HG02763 (cell line): ENCODE measurements at regions not wholly inside any gene's neighbourhood (a gene's known extent, or its start where the extent isn't known, plus 50 kb on each side); places are given as distances from the start of the nearest gene placed in this dataset.
"Not testable (repeated sequence)": the region's sequence is repeated elsewhere in the genome, so short reads cannot be mapped to it uniquely, and the experiment has no call there.

ENCODE experiments used
- ATAC-seq: cut with Tn5 transposase; IDR thresholded peaks from one replicate; pipeline ENCODE4 v1.9.1; 2021; ENCODE audit warnings: mild to moderate bottlenecking, moderate library complexity; ENCODE audit not compliant: unreplicated experiment

DNA sequence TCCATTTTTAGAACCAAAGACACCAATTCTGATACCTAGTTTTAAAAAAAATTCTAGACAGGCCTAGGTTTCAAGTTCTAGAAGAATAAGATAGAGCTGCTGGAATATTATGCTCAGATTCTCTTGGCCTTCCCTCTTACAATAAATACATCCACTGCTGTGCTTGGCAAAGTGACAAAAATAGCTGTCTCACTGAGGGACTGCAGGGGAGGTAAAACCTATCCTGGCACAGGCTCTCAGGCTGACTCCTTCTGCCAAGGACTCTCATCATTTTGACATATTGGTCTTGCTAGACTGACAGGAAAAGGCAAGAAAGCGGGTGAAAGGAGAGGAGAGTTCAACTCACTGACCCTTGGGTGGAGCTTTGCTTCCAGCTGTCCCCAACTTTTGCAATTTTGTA is 197.0 kb upstream of the LHX8 start:
- ATAC-seq = no peak

GRCh38 chr1:74943046-74943445 is 191.1 kb upstream of the LHX8 start:
- no peak for ATAC-seq

- ATAC-seq = no peak
These were observed 187.8 kb upstream of the LHX8 start for GRCh38 chr1:74946388-74946787.

GRCh38 chr1:74949348-74949747 is 184.8 kb upstream of the LHX8 start:
- ATAC-seq = not testable (repeated sequence)

- ATAC-seq = not testable (repeated sequence)
These were observed 182.2 kb upstream of the LHX8 start for GRCh38 chr1:74951981-74952380.

- no peak for ATAC-seq
These were observed 181.4 kb upstream of the LHX8 start for GRCh38 chr1:74952786-74953185.

DNA sequence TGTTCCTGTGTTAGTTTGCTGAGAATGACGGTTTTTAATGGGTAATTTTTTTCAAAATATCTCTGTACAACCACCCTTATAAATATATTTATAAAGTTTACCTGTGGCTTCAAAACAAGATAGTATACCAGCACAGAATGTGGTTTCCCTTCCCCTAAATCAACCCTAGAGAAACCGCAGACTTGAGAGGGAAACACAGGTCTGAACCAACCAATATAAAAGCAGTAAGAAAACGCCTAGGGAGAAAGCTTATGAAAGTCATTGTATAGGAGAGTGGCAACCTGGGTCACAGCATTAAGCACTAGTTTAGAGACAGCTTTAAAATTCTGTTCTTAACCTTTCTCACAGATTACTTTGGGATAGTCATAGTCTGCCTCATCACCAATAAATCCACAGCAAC is 180.6 kb upstream of the LHX8 start:
- no peak for ATAC-seq

- ATAC-seq = no peak
These were observed 171.1 kb upstream of the LHX8 start for GRCh38 chr1:74963120-74963519.

GRCh38 chr1:74964508-74965102 is 169.6 kb upstream of the LHX8 start:
- no peak for ATAC-seq

GRCh38 chr1:74969566-74970135 is 164.5 kb upstream of the LHX8 start:
- no peak for ATAC-seq

- ATAC-seq = no peak
These were observed 162.2 kb upstream of the LHX8 start for GRCh38 chr1:74971982-74972381.

DNA sequence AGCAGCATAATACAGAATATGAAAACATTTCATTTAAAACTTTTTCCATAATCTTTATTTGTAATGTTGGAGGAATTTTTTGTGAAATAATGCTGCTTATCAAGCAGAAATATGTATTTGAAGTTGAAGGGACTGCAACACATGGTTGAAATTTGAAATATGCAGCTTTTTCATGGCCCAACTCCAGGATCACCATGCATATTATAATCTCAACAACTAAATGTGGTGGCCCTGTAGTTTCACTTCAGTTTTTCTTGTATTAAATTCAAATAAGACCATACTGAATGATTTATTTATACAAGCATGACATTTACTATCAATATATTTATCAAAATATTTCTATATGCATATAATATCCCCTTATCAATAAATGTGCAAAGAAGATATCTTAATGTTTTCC is 157.7 kb upstream of the LHX8 start:
- no peak for ATAC-seq

DNA sequence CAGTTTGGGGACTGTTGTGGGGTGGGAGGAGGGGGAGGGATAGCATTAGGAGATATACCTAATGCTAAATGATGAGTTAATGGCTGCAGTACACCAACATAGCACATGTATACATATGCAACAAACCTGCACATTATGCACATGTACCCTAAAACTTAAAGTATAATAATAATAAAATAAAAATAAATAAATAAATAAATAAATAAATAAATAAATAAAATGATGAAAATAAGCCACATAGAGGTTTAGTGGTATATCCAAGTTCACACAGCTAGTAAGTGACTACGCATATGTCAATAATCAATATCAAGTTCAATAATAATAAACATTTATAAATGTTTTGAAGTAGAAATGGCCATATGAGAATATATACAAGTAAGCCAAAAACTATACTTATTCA is 141.7 kb upstream of the LHX8 start:
- ATAC-seq = not testable (repeated sequence)

DNA sequence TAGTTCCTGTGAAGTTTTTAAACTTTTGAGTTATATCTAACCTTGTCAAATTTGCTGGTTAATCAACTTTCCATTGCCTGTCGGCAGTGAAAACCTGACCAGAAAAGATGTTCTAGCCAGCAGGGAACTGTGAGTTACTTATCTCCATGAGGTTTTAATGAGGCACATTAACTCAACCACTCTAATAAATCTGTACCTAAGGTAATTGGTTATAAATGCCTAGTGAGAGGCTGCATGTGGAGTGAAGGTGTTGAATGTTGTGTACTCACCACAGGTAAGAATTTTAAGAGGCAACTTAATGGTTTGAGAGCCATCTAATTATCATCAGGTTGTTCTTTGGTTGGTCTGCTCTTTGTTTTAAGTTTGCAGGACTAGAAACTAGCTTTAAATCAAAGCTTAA is 138.4 kb upstream of the LHX8 start:
- ATAC-seq = no peak

DNA sequence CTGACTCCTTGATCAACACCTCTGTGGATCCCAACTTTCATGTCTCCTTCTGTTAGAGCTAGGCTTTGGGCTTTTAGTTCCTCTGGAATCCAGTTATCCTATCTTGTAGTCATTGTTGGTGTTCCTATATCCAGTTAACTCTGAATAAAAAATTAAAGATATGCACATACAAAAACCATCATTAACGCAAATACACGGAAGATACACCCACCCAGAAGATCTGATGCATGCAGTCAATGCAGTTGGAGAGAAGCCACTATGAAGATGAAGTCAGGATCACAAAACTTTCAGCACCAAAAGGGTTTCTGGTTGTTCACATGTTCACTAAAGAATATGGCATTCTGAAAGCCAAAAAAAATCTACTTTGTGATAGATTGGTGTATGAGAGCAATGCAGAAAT is 123.6 kb upstream of the LHX8 start:
- ATAC-seq = no peak

- ATAC-seq = no peak
These were observed 119.9 kb upstream of the LHX8 start for GRCh38 chr1:75014250-75014649.

GRCh38 chr1:75023005-75023404 is 111.2 kb upstream of the LHX8 start:
- no peak for ATAC-seq

GRCh38 chr1:75034376-75034775 is 99.8 kb upstream of the LHX8 start:
- ATAC-seq = no peak

DNA sequence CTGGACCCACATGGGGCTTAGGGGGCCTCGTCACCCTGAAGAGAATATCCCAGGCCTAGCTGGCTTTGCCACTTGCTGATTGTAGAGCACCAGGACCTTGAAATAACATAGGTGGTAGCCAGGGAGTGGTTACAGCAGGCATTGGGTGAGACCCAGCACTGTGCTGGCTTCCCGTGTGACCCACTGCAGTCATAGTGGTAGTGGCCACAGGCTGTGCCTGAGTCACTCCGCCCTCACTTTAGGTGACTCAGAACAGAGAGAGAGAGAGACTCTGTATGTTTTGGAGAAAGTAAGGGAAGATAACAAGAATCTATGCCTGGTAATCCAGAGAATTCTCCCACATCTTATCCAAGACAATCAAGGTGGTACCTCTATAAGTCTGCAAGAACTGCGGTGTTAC is 98.7 kb upstream of the LHX8 start:
- ATAC-seq = no peak

- ATAC-seq = no peak
These were observed 81.0 kb upstream of the LHX8 start for GRCh38 chr1:75053207-75053606.

GRCh38 chr1:75058424-75058823 is 75.8 kb upstream of the LHX8 start:
- no peak for ATAC-seq

DNA sequence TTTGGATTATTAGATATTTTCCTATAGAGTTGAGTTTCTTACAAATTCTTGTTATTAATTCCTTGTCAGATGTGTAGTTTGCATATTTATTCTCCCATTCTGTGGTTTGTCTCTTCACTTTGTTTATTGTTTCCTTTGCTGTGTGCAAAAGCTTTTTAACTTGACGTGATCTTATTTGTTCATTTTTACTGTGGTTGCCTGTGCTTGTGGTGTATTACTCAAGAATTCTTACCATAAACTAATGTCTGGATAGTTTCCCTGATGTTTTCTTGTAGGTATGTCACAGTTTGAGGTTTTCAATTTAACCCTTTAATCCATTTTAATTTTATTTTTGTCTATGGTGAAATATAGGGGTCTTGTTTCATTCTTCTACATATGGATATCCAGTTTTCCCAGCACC is 72.1 kb upstream of the LHX8 start:
- ATAC-seq = no peak

- ATAC-seq = no peak
These were observed 66.2 kb upstream of the LHX8 start for GRCh38 chr1:75067975-75068374.
